Panc1 (cell line): ENCODE measurements at regions not wholly inside any gene's neighbourhood (a gene's known extent, or its start where the extent isn't known, plus 50 kb on each side); places are given as distances from the start of the nearest gene placed in this dataset.
A peak's percentile ranks its signal among the peaks of the same experiment; 100 is the strongest.

Source experiments
- ATAC-seq: fragments of 200-7000 bp; cut with Tn5 transposase; 2 replicates; pipeline ENCODE4 v1.9.1; 2020; ENCODE audit warnings: mild to moderate bottlenecking, moderate library complexity
- BruUV-seq: library from RNA; stranded (reverse); fragments of 400-500 nt; replicated peaks from 2 replicates; lab custom pipeline; 2021; lab: Mats Ljungman, UMichigan
- CTCF ChIA-PET: fragments of 300-600 bp; sonication (Branson Sonifier 250); formaldehyde crosslinking; loops from one replicate; lab custom pipeline; 2022; ENCODE audit warnings: antibody characterized with exemption; lab: Charles Lee
- POLR2A ChIA-PET: fragments of 300-600 bp; sonication (Branson Sonifier 250); formaldehyde crosslinking; loops from one replicate; lab custom pipeline; 2022; ENCODE audit warnings: antibody characterized with exemption; lab: Charles Lee
- DNase-seq: peaks from one replicate; pipeline ENCODE4 v3.0.0-alpha.2; 2010; ENCODE audit warnings: low read depth, low spot score
- H3K27ac ChIP-seq: 2 replicates; pipeline ENCODE4 v1.5.1; 2011; ENCODE audit warnings: mild to moderate bottlenecking, low read length, inconsistent platforms
- H3K27me3 ChIP-seq: fragments of 200-500 bp; sonication (Bioruptor generic); 2 replicates; pipeline ENCODE4 v1.6.0; 2014; ENCODE audit warnings: low read length, inconsistent platforms; ENCODE audit not compliant: control insufficient read depth, insufficient read depth
- H3K36me3 ChIP-seq: fragments of 200-500 bp; sonication (Bioruptor generic); 2 replicates; pipeline ENCODE4 v1.5.1; 2014; ENCODE audit warnings: inconsistent platforms, mild to moderate bottlenecking, low read length, moderate library complexity; ENCODE audit not compliant: control insufficient read depth, insufficient read depth
- H3K4me1 ChIP-seq: 2 replicates; pipeline ENCODE4 v1.5.1; 2011; ENCODE audit warnings: inconsistent platforms, mild to moderate bottlenecking, low read length, moderate library complexity; ENCODE audit not compliant: control insufficient read depth, insufficient read depth
- H3K4me3 ChIP-seq, 2 experiments: 2 replicates each; pipeline ENCODE4 v1.5.1; 2011 to 2012; ENCODE audit warnings: low read depth in 2 of 2, low read length in 2 of 2, mild to moderate bottlenecking in 2 of 2, inconsistent platforms in 1 of 2, moderate library complexity in 1 of 2
- H3K9me3 ChIP-seq: fragments of 200-500 bp; sonication (Bioruptor generic); 2 replicates; pipeline ENCODE4 v1.5.1; 2014; ENCODE audit warnings: low read depth, mild to moderate bottlenecking, inconsistent platforms, low read length, moderate library complexity; ENCODE audit not compliant: control insufficient read depth, insufficient read depth
- CTCF ChIP-seq: fragments of 450-650 bp; IDR thresholded peaks from 2 replicates; pipeline ENCODE4 v1.5.1; 2017; ENCODE audit warnings: mild to moderate bottlenecking
- POLR2AphosphoS5 ChIP-seq: IDR thresholded peaks from 2 replicates; pipeline ENCODE4 v1.6.1; 2012; ENCODE audit warnings: mild to moderate bottlenecking, low read depth, low read length, moderate library complexity
- REST ChIP-seq, 2 experiments: IDR thresholded peaks; 2 replicates each; pipeline ENCODE4 v1.6.1; 2011 to 2012; ENCODE audit warnings: low read depth in 2 of 2, control low read depth in 1 of 2, low read length in 1 of 2, mild to moderate bottlenecking in 1 of 2, moderate library complexity in 1 of 2; ENCODE audit not compliant: insufficient read depth in 1 of 2
- SIN3A ChIP-seq: IDR thresholded peaks from 2 replicates; pipeline ENCODE4 v1.6.1; 2012; ENCODE audit warnings: low read depth, mild to moderate bottlenecking, low read length, moderate library complexity, borderline replicate concordance; ENCODE audit not compliant: insufficient read depth
- TCF7L2 ChIP-seq: IDR thresholded peaks from 2 replicates; pipeline ENCODE4 v1.6.1; 2011; ENCODE audit warnings: mild to moderate bottlenecking, low read depth, low read length, inconsistent platforms
- in situ Hi-C: cut with HindIII; loops from 2 replicates; pipeline ENCODE4 v1.10.0; 2016; ENCODE audit warnings: low sequenced_read_pairs, low pct_unique_long_range_greater_than_20kb
- intact Hi-C: fragments of 100-400 bp; cut with micrococcal nuclease; formaldehyde crosslinking; loops from one replicate; pipeline ENCODE4 v1.10.0; 2022; ENCODE audit not compliant: unreplicated experiment

- H3K4me3 ChIP-seq = no peak overlapping the region
- no peaks in the 10 kb centered on the region for H3K4me1 ChIP-seq
- intact Hi-C loops = no loop called here
- CTCF ChIA-PET = no interaction called here
- no peaks in the 10 kb centered on the region for H3K27me3 ChIP-seq
- POLR2A ChIA-PET = no interaction called here
- no peak overlapping the region for H3K27ac ChIP-seq
- in situ Hi-C loops = no loop called here
- no peaks in the 10 kb centered on the region for H3K9me3 ChIP-seq
- DNase-seq (no peak), ATAC-seq (no peak)
- no peaks in the 10 kb centered on the region for H3K36me3 ChIP-seq
- TF ChIP-seq CTCF (0 out of 2 replicates have a peak, but pooled peaks have one; percentile 4), POLR2AphosphoS5 (no peak)
- no TSS peak for BruUV-seq
Measured at GRCh38 chr4:132564920-132565319, 584.2 kb upstream of the PCDH10 start.

- intact Hi-C loops = no loop called here
- CTCF ChIA-PET = no interaction called here
Measured at GRCh38 chr4:132565542-132565941, 583.6 kb upstream of the PCDH10 start.

More at GRCh38 chr4:132565542-132565941, 583.6 kb upstream of the PCDH10 start:
- TF ChIP-seq CTCF = no peak
- no peak for TF ChIP-seq POLR2AphosphoS5
- TF ChIP-seq TCF7L2 = no peak
- TF ChIP-seq REST (IDR thresholded peaks at IDR 0.05; ENCODE audit: insufficient read depth in 1 of 2, low read depth in 2 of 2, low read length in 1 of 2) = no peak
- no peak for TF ChIP-seq SIN3A
- Histone ChIP-seq H3K27me3 (no peaks in the 10 kb centered on the region), H3K36me3 (no peaks in the 10 kb centered on the region), H3K27ac (no peak overlapping the region), H3K4me1 (no peaks in the 10 kb centered on the region), H3K4me3 (no peak overlapping the region), H3K9me3 (no peaks in the 10 kb centered on the region)
- POLR2A ChIA-PET = no interaction called here
- BruUV-seq = no TSS peak
- ATAC-seq = no peak
- no peak for DNase-seq
- in situ Hi-C loops = no loop called here
